ENCODE measurements at regions not wholly inside any gene's neighbourhood (a gene's known extent, or its start where the extent isn't known, plus 50 kb on each side); places are given as distances from the start of the nearest gene placed in this dataset.

- Histone ChIP-seq H3K9ac (ENCODE audit: low read depth, low read length) (no peak overlapping the region), H3K36me3 (ENCODE audit: control insufficient read depth, insufficient read depth, low read length) (no peaks in the 10 kb centered on the region), H2BK15ac (ENCODE audit: low read depth, low read length) (no peak overlapping the region), H3K9me3 (ENCODE audit: control insufficient read depth, insufficient read depth, low read length) (peaks cover 73% of the 10 kb centered on the region), H2BK20ac (ENCODE audit: low read depth, low read length) (no peak overlapping the region), H4K20me1 (ENCODE audit: insufficient read depth, low read length) (no peaks in the 10 kb centered on the region), H3K14ac (replicated peaks; ENCODE audit: low read depth, low read length) (no peak overlapping the region), H4K8ac (ENCODE audit: low read depth in 2 of 2, low read length in 2 of 2) (no peak overlapping the region), H3K23ac (ENCODE audit: low read depth, low read length) (no peak overlapping the region), H3K27ac (ENCODE audit: insufficient read depth, low read length) (no peak overlapping the region), H3K4ac (ENCODE audit: low read depth, low read length) (no peak overlapping the region), H2BK120ac (ENCODE audit: low read depth, low read length) (no peak overlapping the region), H3K4me1 (ENCODE audit: control insufficient read depth, insufficient read depth, low read length) (no peaks in the 10 kb centered on the region), H2AFZ (replicated peaks; ENCODE audit: low read length, poor library complexity) (no peak overlapping the region), H4K5ac (ENCODE audit: low read depth, low read length) (no peak overlapping the region), H4K91ac (ENCODE audit: insufficient read depth, low read depth, low read length) (no peak overlapping the region), H3K79me1 (ENCODE audit: low read depth in 1 of 2, low read length in 2 of 2) (no peaks in the 10 kb centered on the region), H3K27me3 (ENCODE audit: control insufficient read depth, insufficient read depth, low read length) (no peaks in the 10 kb centered on the region), H3K4me3 (ENCODE audit: insufficient read depth, low read depth, low read length) (no peak overlapping the region), H2BK5ac (ENCODE audit: low read depth, low read length, poor library complexity, severe bottlenecking) (no peak overlapping the region), H3K18ac (ENCODE audit: low read depth, low read length) (no peak overlapping the region), H3K4me2 (ENCODE audit: low read depth, low read length) (no peak overlapping the region), H3K9me1 (ENCODE audit: insufficient read depth, low read length) (no peaks in the 10 kb centered on the region), H2AK9ac (replicated peaks; ENCODE audit: low read depth, low read length, poor library complexity) (no peak overlapping the region), H2AK5ac (ENCODE audit: low read depth, low read length) (no peak overlapping the region), H3K56ac (ENCODE audit: extremely low read depth, insufficient read depth, low read length) (no peak overlapping the region)
- ChIA-PET CTCF (no interaction called here), POLR2A (ENCODE audit: unreplicated experiment) (no interaction called here)
- 4% methylated on average over 10 of the region's 25 CpGs; no CpG with 5 or more reads in 1 of the 2 experiments for WGBS, 2 experiments (ENCODE audit: extremely low coverage in 2 of 2, insufficient read length in 1 of 2)
- dilution Hi-C loops (cut with HindIII; ENCODE audit: low sequenced_read_pairs, unreplicated experiment) = no loop called here
- no peak for ATAC-seq (ENCODE audit: low read depth)
- intact Hi-C loops (cut with micrococcal nuclease) = no loop called here
- DNase-seq = no peak
- BruUV-seq (replicated peaks) = no TSS peak
- in situ Hi-C loops (cut with MboI; ENCODE audit: low sequenced_read_pairs) = no loop called here
- TF ChIP-seq CTCF (conservative IDR thresholded peaks at IDR 0.05; ENCODE audit: low read depth, low read length) = no peak
- TF ChIP-seq FOS (IDR thresholded peaks at IDR 0.05; ENCODE audit: low read depth, low read length) = no peak
- no peak for TF ChIP-seq MXI1 (IDR thresholded peaks at IDR 0.05; ENCODE audit: borderline replicate concordance, low read depth, low read length)
- no peak for TF ChIP-seq POLR2A (IDR thresholded peaks at IDR 0.05; ENCODE audit: low read depth, low read length)
- no peak for TF ChIP-seq CHD1 (IDR thresholded peaks at IDR 0.05; ENCODE audit: low read depth, low read length)
- TF ChIP-seq ELK1 (IDR thresholded peaks at IDR 0.05; ENCODE audit: borderline replicate concordance, low read depth, low read length) = no peak
- TF ChIP-seq MAZ (IDR thresholded peaks at IDR 0.05; ENCODE audit: borderline replicate concordance, low read depth, low read length) = no peak
- TF ChIP-seq BHLHE40 (IDR thresholded peaks at IDR 0.05; ENCODE audit: low read depth, low read length) = no peak
- no peak for TF ChIP-seq NFE2L2 (IDR thresholded peaks at IDR 0.05; ENCODE audit: low read depth, low read length)
- no peak for TF ChIP-seq SMC3 (IDR thresholded peaks at IDR 0.05; ENCODE audit: low read depth, low read length)
- TF ChIP-seq CEBPB (IDR thresholded peaks at IDR 0.05; ENCODE audit: low read depth, low read length) = no peak
- no peak for TF ChIP-seq RAD21 (IDR thresholded peaks at IDR 0.05; ENCODE audit: low read length)
- no peak for TF ChIP-seq USF2 (IDR thresholded peaks at IDR 0.05; ENCODE audit: low read depth, low read length)
- TF ChIP-seq RFX5 (IDR thresholded peaks at IDR 0.05; ENCODE audit: low read depth, low read length) = no peak
- TF ChIP-seq RCOR1 (IDR thresholded peaks at IDR 0.05; ENCODE audit: insufficient replicate concordance, low read length) = no peak
- TF ChIP-seq MAFK (IDR thresholded peaks at IDR 0.05; ENCODE audit: low read depth, low read length) = no peak
Measured at GRCh38 chr1:2968471-2968881, 52.8 kb upstream of the ACTRT2 start.

Measured in IMR-90 (cell line).